Mucosa of rectum (tissue), 2 donors: ENCODE measurements at regions not wholly inside any gene's neighbourhood (a gene's known extent, or its start where the extent isn't known, plus 50 kb on each side); places are given as distances from the start of the nearest gene placed in this dataset.

Source experiments
- H3K27ac ChIP-seq, 2 donors: one replicate each; pipeline ENCODE4 v1.7.0; 2013; ENCODE audit warnings: inconsistent platforms in 2 of 2, low read depth in 2 of 2, low read length in 2 of 2
- H3K27me3 ChIP-seq, 2 donors: one replicate each; pipeline ENCODE4 v1.7.0; 2013; ENCODE audit warnings: low read length in 2 of 2; ENCODE audit not compliant: control insufficient read depth in 2 of 2, insufficient read depth in 2 of 2
- H3K36me3 ChIP-seq, 2 donors: one replicate each; pipeline ENCODE4 v1.7.0; 2013; ENCODE audit warnings: low read length in 2 of 2; ENCODE audit not compliant: control insufficient read depth in 2 of 2, insufficient read depth in 2 of 2
- H3K4me1 ChIP-seq, 2 donors: one replicate each; pipeline ENCODE4 v1.7.0; 2013; ENCODE audit warnings: low read length in 2 of 2, mild to moderate bottlenecking in 1 of 2; ENCODE audit not compliant: control insufficient read depth in 2 of 2, insufficient read depth in 2 of 2
- H3K4me3 ChIP-seq, 2 donors: one replicate each; pipeline ENCODE4 v1.7.0; 2013; ENCODE audit warnings: low read length in 2 of 2
- H3K9ac ChIP-seq, 2 donors: one replicate each; pipeline ENCODE4 v1.7.0; 2013; ENCODE audit warnings: low read length in 2 of 2, low read depth in 1 of 2, mild to moderate bottlenecking in 1 of 2
- H3K9me3 ChIP-seq, 2 donors: one replicate each; pipeline ENCODE4 v1.7.0; 2013; ENCODE audit warnings: low read length in 2 of 2; ENCODE audit not compliant: control insufficient read depth in 2 of 2
- donor health status: healthy.
- donor health status: Normal muscosa, but diverticular disease.

DNA sequence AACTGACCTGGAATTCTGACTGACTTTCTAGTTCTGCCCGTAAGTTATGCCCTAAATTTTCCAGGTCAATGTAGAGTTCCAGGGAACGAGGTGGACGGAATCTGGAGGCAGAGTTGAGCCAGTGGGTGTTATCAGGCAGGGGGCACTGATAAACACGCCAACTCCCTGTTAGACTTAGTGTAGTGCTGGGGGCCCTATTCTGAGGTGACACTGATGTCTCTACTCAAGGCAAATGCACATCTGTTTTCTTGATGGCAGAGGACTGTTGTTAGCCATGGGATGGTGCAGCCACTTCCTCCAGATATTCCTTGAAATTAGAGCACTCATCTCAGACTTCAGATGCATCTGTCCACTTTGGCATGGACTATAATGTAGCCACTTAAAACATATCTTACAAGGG lies 83.5 kb downstream of the C9orf152 start:
- peak overlapping the region; percentile 16 to 81 for H3K27ac ChIP-seq
- peaks cover 27 to 33% of the 10 kb centered on the region in 2 donors for H3K4me1 ChIP-seq
- no peaks in the 10 kb centered on the region for H3K9me3 ChIP-seq
- no peaks in the 10 kb centered on the region for H3K27me3 ChIP-seq
- H3K4me3 ChIP-seq: no peak overlapping the region
- H3K9ac ChIP-seq: no peak overlapping the region
- H3K36me3 ChIP-seq: no peaks in the 10 kb centered on the region

DNA sequence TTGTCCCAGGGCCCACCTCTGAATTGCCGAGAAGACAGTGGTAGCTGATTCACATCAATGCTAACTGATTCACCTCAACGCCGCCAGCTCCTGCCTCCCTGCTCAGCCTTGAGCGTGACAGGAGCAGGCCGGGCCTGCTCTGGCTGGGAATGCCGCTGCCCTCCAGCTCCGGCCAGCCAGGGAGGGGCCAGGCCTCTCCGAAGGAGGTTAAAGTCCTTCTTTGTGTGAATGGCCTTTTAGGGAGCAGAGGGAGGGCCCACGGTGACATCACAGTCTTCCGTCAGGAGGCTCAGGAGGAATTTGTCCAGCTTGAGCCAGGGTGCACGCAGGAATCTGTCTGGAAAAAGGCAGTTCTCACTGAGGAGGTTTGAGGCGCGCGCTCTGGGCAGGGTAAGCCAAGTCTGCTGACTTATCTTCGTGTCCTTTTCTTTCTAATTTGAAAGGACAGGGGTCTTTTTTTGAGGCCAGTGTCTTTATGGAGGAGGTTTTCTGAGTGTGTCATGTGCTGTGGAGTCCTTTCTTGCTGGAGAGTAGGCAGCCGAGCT lies 82.7 kb downstream of the C9orf152 start:
- Histone ChIP-seq H3K27me3 (no peaks in the 10 kb centered on the region), H3K4me3 (peak overlapping the region; percentile 56 to 68), H3K36me3 (no peaks in the 10 kb centered on the region), H3K9ac (peak overlapping the region; percentile 63 to 69), H3K4me1 (peaks cover 29 to 33% of the 10 kb centered on the region in 2 donors), H3K27ac (peak overlapping the region; percentile 81 to 86), H3K9me3 (no peaks in the 10 kb centered on the region)

- Histone ChIP-seq H3K36me3 (no peaks in the 10 kb centered on the region), H3K9ac (peak overlapping the region; percentile 63 to 69), H3K27me3 (no peaks in the 10 kb centered on the region), H3K9me3 (no peaks in the 10 kb centered on the region), H3K27ac (peak overlapping the region; percentile 81 to 86), H3K4me1 (peaks cover 29 to 33% of the 10 kb centered on the region in 2 donors), H3K4me3 (peak overlapping the region; percentile 56 to 68)
These were observed 82.1 kb downstream of the C9orf152 start for GRCh38 chr9:110125763-110126351.

- Histone ChIP-seq H3K4me1 (peaks cover 29 to 33% of the 10 kb centered on the region in 2 donors), H3K9ac (peak overlapping the region; percentile 28 to 34), H3K9me3 (no peaks in the 10 kb centered on the region), H3K27me3 (no peaks in the 10 kb centered on the region), H3K4me3 (peak overlapping the region; percentile 56 to 68), H3K36me3 (no peaks in the 10 kb centered on the region), H3K27ac (peak overlapping the region; percentile 81 to 86)
These were observed 81.4 kb downstream of the C9orf152 start for GRCh38 chr9:110126499-110126941.

DNA sequence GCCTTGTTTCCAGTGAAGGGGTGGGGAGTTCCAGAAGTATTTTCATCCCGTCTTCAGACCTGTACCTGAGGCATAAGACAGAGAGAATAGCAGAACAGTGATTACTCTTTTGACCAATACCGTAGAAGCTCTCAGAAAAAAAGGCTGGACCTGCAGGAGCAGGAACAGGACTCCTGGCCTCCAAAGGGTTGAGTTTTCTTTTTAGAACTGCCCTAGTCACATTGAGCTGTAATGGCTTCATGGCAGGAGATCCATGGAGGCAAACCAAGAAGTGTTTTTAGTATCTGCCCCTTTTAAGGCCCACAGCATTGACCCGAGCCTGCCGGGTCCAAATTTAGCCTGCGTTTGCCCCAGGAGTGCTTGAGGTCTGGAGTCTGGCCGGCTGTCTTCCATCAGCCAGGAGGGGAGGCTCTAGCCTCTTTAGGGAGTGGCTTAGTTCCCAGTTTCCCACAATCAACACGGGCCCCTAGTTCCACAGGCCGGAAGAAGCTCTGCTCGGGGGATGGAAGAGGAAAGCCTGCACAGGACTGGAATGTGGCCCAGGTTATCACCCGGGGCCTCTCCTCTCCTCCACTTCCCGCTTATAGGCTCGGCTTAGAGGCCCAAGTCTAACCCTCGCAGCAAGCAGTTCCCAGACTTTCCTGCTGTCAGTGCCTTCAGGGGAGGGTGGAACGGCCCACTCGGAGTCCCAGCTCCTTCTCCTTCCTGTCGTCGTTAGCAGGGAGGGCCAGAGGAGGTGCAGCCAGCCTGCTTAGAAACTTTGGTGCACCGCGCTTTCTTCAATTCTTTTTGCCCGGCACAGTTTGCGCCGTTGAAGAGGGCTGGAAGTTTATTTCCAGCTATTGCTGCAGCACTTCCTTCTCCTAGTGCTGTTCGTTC lies 80.7 kb downstream of the C9orf152 start:
- H3K9me3 ChIP-seq: no peaks in the 10 kb centered on the region
- H3K36me3 ChIP-seq: no peaks in the 10 kb centered on the region
- peak overlapping the region; percentile 17 to 56 for H3K4me3 ChIP-seq
- H3K4me1 ChIP-seq: peaks cover 29 to 33% of the 10 kb centered on the region in 2 donors
- peak overlapping the region; percentile 28 to 34 for H3K9ac ChIP-seq
- H3K27ac ChIP-seq: peak overlapping the region; percentile 81 to 86
- no peaks in the 10 kb centered on the region for H3K27me3 ChIP-seq

DNA sequence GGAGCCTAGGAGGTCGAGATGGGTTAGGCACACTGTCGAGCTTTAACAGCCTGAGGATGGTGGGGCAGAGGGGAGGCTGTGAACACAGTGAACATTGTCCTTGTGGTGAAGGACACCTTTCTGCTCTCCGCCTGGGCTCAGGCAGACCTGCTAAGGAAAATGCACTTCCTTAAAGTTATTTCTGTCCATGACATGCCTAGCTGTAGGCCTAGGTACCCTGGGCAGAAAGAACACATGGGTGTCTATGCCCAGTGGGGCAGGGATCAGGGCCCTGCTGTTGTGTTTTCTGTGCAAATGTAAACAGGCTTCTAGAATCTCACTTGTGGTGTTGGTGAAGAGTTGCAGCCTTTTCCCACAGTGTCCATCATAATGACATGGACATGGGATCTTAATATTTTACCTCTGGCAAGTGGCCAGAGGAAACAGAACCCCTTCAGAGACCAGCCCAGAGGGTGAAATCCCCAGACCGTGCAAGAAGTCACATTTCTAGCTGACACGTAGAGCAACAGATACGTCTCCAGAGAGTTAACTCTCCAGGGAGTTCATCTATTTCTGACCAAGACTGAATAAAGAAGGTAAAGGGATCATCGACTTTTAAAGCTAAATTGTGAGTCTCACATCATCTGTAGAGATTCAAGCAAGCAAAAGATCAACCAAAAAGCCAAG lies 79.2 kb downstream of the C9orf152 start:
- no peaks in the 10 kb centered on the region for H3K27me3 ChIP-seq
- peaks cover 29 to 33% of the 10 kb centered on the region in 2 donors for H3K4me1 ChIP-seq
- H3K36me3 ChIP-seq: no peaks in the 10 kb centered on the region
- no peaks in the 10 kb centered on the region for H3K9me3 ChIP-seq
- peak overlapping the region; percentile 81 to 86 for H3K27ac ChIP-seq
- peak overlapping the region in 1 of 2 donors; percentile 16 for H3K9ac ChIP-seq
- H3K4me3 ChIP-seq: no peak overlapping the region

DNA sequence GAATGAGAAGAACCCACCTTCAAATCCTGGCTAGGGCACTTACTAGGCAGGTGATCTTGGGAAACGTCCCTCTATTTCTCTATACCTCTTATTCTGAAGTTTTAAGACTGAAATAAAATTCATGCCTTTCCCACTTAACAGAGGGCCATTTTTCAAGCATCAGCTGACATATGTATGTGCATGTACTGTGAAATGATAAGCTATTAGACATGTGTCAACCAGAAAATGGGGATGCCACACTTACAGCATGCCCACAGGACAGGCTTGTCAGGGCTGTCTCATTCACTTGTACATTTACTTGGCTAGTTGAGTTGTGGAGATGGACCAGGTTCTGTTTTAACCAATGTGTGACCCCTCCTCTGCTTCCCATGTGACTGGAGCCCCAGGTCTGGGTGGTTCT lies 78.5 kb downstream of the C9orf152 start:
- Histone ChIP-seq H3K9me3 (no peaks in the 10 kb centered on the region), H3K4me1 (peaks cover 27 to 31% of the 10 kb centered on the region in 2 donors), H3K36me3 (no peaks in the 10 kb centered on the region), H3K27me3 (no peaks in the 10 kb centered on the region), H3K4me3 (no peak overlapping the region), H3K9ac (no peak overlapping the region), H3K27ac (peak overlapping the region in 1 of 2 donors; percentile 49)

DNA sequence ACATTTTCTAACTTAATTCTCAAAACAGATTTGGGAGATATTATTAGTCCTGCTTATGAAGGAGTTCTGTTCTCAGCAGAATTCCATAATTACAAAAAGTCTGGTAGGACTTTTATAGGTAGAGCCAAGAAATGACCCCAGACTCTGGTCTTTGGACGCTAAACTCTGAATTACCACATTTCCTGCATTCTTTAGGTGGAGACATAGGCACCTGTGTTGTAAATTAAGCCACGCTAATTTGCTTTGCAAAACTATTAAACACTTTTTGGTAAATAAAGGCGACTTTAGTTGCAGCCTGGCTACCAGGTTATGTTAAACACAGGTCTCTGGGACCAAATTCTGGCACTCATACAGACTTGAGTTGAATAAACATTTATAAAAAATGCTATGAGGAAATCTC lies 77.7 kb downstream of the C9orf152 start:
- Histone ChIP-seq H3K36me3 (no peaks in the 10 kb centered on the region), H3K4me3 (no peak overlapping the region), H3K9ac (no peak overlapping the region), H3K27ac (peak overlapping the region in 1 of 2 donors; percentile 49), H3K9me3 (no peaks in the 10 kb centered on the region), H3K27me3 (no peaks in the 10 kb centered on the region), H3K4me1 (peaks cover 20 to 24% of the 10 kb centered on the region in 2 donors)

DNA sequence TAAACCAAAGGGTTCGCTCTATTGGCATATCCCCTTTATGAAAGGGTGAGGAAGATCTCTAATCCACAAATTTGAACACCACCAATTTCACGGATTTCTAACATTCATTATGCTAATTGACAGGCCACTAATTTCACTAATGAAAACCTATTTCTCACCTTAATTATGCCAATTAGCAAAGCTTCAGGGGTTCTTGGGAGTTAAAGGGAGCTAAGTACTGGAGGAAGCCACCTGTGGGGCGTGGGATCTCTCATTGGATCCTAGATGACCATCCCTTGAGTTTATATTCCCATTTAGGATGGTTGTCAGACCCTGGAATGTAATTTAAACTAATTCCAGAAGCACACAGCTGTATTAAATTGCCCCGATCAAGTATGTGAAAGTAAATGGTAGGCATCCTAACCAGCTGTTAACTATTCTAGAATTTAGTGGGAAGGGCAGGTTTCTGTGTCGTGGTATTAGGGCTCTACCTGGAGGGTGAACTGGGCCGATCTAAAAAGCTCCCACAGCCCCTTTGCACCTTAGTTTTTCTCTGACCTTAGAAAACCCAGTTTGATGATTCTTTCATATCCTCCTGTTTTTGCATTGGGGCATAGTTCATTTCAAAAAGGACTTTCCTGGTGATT lies 77.1 kb downstream of the C9orf152 start:
- Histone ChIP-seq H3K36me3 (no peaks in the 10 kb centered on the region), H3K27ac (no peak overlapping the region), H3K4me3 (no peak overlapping the region), H3K4me1 (peaks cover 15 to 17% of the 10 kb centered on the region in 2 donors), H3K9ac (no peak overlapping the region), H3K27me3 (no peaks in the 10 kb centered on the region), H3K9me3 (no peaks in the 10 kb centered on the region)
